ENCODE measurements at regions not wholly inside any gene's neighbourhood (a gene's known extent, or its start where the extent isn't known, plus 50 kb on each side); places are given as distances from the start of the nearest gene placed in this dataset.

DNA sequence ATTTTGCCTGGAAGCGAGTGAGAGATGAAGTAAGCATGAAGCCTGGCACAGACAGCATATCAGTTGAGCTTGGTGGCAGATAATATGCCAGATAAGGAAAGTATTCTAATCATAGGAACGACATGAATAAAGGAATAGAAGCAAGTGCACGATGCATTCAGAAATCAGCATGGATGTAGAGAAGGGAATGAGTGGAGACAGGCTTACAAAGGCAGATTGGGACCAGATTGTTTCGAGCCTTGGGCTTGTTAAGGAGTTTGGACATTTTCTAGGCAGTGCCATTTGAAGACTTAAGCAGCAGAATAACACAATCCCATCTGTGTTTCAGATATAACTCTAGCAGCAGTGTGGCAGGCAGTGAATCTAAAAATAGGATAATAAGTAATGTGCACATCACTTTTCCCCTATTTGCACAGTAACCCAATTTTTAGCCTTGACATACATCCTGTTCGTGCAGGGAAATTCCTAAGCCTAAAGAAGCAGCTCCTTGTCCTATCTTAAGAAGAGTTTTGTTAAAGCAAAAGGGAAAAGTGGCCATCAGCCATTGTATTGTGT is 450.2 kb downstream of the PLCL1 start:
- H3K4me3 ChIP-seq (ENCODE audit: low read depth in 2 of 2, low read length in 1 of 2) = no peak overlapping the region
- no peak overlapping the region for H3K27ac ChIP-seq (ENCODE audit: low read depth in 2 of 2, low read length in 1 of 2)
- no peaks in the 10 kb centered on the region for H3K79me2 ChIP-seq (ENCODE audit: insufficient read depth)
- H3K27me3 ChIP-seq (ENCODE audit: insufficient read depth) = peaks cover 4% of the 10 kb centered on the region; the same call in 1 of the 2 replicates
- H3K9me3 ChIP-seq = no peaks in the 10 kb centered on the region
- H3K9ac ChIP-seq = no peak overlapping the region
- no peak overlapping the region for H3K4me2 ChIP-seq
- no peak for DNase-seq
- H3F3A ChIP-seq (replicated peaks; ENCODE audit: insufficient read depth) = no peaks in the 10 kb centered on the region
- ChIA-PET CTCF (interaction anchor here (0.5 to 1.0 kb wide), 3 partner anchors 14 to 482 kb away, joined by 3 read pairs; no protein-coding TSS in a partner anchor), POLR2A (no interaction called here)
- H3K9me2 ChIP-seq = no peaks in the 10 kb centered on the region
- TF ChIP-seq RCOR1 (IDR thresholded peaks at IDR 0.05; ENCODE audit: low read length) (no peak), CHD2 (IDR thresholded peaks at IDR 0.05; ENCODE audit: low read length, partially characterized antibody) (no peak), ELF1 (IDR thresholded peaks at IDR 0.05) (no peak), RXRA (IDR thresholded peaks at IDR 0.05; ENCODE audit: borderline replicate concordance, low read depth) (no peak), NRF1 (IDR thresholded peaks at IDR 0.05; ENCODE audit: low read depth, low read length) (no peak), SIN3A (IDR thresholded peaks at IDR 0.05; ENCODE audit: borderline replicate concordance, low read depth, low read length) (no peak), SMC3 (IDR thresholded peaks at IDR 0.05; ENCODE audit: low read depth, low read length) (no peak)
- TF ChIP-seq, protein P1, sequence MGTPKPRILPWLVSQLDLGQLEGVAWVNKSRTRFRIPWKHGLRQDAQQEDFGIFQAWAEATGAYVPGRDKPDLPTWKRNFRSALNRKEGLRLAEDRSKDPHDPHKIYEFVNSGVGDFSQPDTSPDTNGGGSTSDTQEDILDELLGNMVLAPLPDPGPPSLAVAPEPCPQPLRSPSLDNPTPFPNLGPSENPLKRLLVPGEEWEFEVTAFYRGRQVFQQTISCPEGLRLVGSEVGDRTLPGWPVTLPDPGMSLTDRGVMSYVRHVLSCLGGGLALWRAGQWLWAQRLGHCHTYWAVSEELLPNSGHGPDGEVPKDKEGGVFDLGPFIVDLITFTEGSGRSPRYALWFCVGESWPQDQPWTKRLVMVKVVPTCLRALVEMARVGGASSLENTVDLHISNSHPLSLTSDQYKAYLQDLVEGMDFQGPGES (IDR thresholded peaks at IDR 0.05; ENCODE audit: low read depth, low read length) = no peak
- no peaks in the 10 kb centered on the region for H3K36me3 ChIP-seq (replicated peaks in 1 of 2; ENCODE audit: control insufficient read depth in 1 of 2, insufficient read depth in 2 of 2, low read length in 1 of 2)
- H3K4me1 ChIP-seq (ENCODE audit: control insufficient read depth in 1 of 2, insufficient read depth in 2 of 2, low read depth in 1 of 2, low read length in 1 of 2) = no peaks in the 10 kb centered on the region
- no peak overlapping the region for H2AFZ ChIP-seq (ENCODE audit: low read depth)
- WGBS (ENCODE audit: low lambda C conversion rate) = 27% methylated on average over 5 of the region's 5 CpGs
- H4K20me1 ChIP-seq (ENCODE audit: insufficient read depth) = no peaks in the 10 kb centered on the region

DNA sequence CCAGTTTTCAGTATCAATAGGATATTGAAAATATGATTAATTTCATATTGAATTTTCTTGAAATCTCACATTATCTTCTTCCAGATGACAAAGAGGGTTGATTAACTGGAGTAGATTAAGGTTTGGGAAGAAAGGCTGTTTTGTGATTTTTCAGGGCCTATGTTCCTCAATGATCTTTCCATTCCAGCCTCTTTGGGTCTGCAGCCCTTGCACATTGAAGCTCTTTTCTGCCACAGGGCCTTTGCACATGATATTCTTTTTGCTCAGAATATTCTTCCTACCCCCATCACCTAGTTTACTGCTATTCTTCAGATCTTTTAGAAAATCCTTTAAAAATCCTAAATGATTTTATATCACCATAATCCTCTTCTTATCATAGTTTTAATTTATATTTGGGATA is 449.6 kb downstream of the PLCL1 start:
- no peaks in the 10 kb centered on the region for H3K9me3 ChIP-seq
- no peak overlapping the region for H3K27ac ChIP-seq (ENCODE audit: low read depth in 2 of 2, low read length in 1 of 2)
- TF ChIP-seq TCF12 (IDR thresholded peaks at IDR 0.05) (no peak), CHD2 (IDR thresholded peaks at IDR 0.05; ENCODE audit: low read length, partially characterized antibody) (no peak), RXRA (IDR thresholded peaks at IDR 0.05; ENCODE audit: borderline replicate concordance, low read depth) (no peak), JUND (IDR thresholded peaks at IDR 0.05) (no peak), TAF1 (IDR thresholded peaks at IDR 0.05; ENCODE audit: borderline replicate concordance, low read depth, low read length) (no peak), FOXJ3 (CRISPR knock-in tag; IDR thresholded peaks at IDR 0.05) (no peak), POLR2AphosphoS5 (IDR thresholded peaks at IDR 0.05; ENCODE audit: low read depth, low read length) (no peak), NFIC (IDR thresholded peaks at IDR 0.05; ENCODE audit: borderline replicate concordance) (no peak), NRF1 (IDR thresholded peaks at IDR 0.05; ENCODE audit: low read depth, low read length) (no peak), EP300 (IDR thresholded peaks at IDR 0.05; ENCODE audit: borderline replicate concordance in 1 of 2, low read depth in 1 of 2, low read length in 1 of 2) (no peak), YY1 (IDR thresholded peaks at IDR 0.05; ENCODE audit: low read depth) (no peak)
- TF ChIP-seq, protein P2, sequence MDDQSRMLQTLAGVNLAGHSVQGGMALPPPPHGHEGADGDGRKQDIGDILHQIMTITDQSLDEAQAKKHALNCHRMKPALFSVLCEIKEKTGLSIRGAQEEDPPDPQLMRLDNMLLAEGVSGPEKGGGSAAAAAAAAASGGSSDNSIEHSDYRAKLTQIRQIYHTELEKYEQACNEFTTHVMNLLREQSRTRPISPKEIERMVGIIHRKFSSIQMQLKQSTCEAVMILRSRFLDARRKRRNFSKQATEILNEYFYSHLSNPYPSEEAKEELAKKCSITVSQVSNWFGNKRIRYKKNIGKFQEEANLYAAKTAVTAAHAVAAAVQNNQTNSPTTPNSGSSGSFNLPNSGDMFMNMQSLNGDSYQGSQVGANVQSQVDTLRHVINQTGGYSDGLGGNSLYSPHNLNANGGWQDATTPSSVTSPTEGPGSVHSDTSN (IDR thresholded peaks at IDR 0.05) = no peak
- TF ChIP-seq, protein P3, sequence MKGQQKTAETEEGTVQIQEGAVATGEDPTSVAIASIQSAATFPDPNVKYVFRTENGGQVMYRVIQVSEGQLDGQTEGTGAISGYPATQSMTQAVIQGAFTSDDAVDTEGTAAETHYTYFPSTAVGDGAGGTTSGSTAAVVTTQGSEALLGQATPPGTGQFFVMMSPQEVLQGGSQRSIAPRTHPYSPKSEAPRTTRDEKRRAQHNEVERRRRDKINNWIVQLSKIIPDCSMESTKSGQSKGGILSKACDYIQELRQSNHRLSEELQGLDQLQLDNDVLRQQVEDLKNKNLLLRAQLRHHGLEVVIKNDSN (IDR thresholded peaks at IDR 0.05; ENCODE audit: borderline replicate concordance, low read depth) = no peak
- TF ChIP-seq, protein P4, sequence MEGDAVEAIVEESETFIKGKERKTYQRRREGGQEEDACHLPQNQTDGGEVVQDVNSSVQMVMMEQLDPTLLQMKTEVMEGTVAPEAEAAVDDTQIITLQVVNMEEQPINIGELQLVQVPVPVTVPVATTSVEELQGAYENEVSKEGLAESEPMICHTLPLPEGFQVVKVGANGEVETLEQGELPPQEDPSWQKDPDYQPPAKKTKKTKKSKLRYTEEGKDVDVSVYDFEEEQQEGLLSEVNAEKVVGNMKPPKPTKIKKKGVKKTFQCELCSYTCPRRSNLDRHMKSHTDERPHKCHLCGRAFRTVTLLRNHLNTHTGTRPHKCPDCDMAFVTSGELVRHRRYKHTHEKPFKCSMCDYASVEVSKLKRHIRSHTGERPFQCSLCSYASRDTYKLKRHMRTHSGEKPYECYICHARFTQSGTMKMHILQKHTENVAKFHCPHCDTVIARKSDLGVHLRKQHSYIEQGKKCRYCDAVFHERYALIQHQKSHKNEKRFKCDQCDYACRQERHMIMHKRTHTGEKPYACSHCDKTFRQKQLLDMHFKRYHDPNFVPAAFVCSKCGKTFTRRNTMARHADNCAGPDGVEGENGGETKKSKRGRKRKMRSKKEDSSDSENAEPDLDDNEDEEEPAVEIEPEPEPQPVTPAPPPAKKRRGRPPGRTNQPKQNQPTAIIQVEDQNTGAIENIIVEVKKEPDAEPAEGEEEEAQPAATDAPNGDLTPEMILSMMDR (IDR thresholded peaks at IDR 0.05) = no peak
- TF ChIP-seq, protein P5, sequence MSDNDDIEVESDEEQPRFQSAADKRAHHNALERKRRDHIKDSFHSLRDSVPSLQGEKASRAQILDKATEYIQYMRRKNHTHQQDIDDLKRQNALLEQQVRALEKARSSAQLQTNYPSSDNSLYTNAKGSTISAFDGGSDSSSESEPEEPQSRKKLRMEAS (IDR thresholded peaks at IDR 0.05; ENCODE audit: low read depth) = no peak
- H3K79me2 ChIP-seq (ENCODE audit: insufficient read depth) = no peaks in the 10 kb centered on the region
- H3K36me3 ChIP-seq (replicated peaks in 1 of 2; ENCODE audit: control insufficient read depth in 1 of 2, insufficient read depth in 2 of 2, low read length in 1 of 2) = no peaks in the 10 kb centered on the region
- peaks cover 4% of the 10 kb centered on the region; the same call in 1 of the 2 replicates for H3K27me3 ChIP-seq (ENCODE audit: insufficient read depth)
- H3K9me2 ChIP-seq = no peaks in the 10 kb centered on the region
- H4K20me1 ChIP-seq (ENCODE audit: insufficient read depth) = no peaks in the 10 kb centered on the region
- no peak for DNase-seq
- H3K4me3 ChIP-seq (ENCODE audit: low read depth in 2 of 2, low read length in 1 of 2) = no peak overlapping the region
- H3K4me2 ChIP-seq = no peak overlapping the region
- H3K4me1 ChIP-seq (ENCODE audit: control insufficient read depth in 1 of 2, insufficient read depth in 2 of 2, low read depth in 1 of 2, low read length in 1 of 2) = no peaks in the 10 kb centered on the region
- ChIA-PET CTCF (interaction anchor here (0.5 to 1.6 kb wide), 2 partner anchors 12 to 481 kb away, joined by 3 read pairs; no protein-coding TSS in a partner anchor), POLR2A (no interaction called here)
- no peak overlapping the region for H2AFZ ChIP-seq (ENCODE audit: low read depth)
- no peaks in the 10 kb centered on the region for H3F3A ChIP-seq (replicated peaks; ENCODE audit: insufficient read depth)
- no peak overlapping the region for H3K9ac ChIP-seq
